Esophagus (tissue), 2 donors: ENCODE measurements at regions not wholly inside any gene's neighbourhood (a gene's known extent, or its start where the extent isn't known, plus 50 kb on each side); places are given as distances from the start of the nearest gene placed in this dataset.

Source experiments
- H3K27ac ChIP-seq, 2 donors: one replicate each; pipeline ENCODE4 v1.5.1; 2013; ENCODE audit warnings: low read depth in 2 of 2, mild to moderate bottlenecking in 2 of 2, inconsistent platforms in 1 of 2, low read length in 1 of 2, moderate library complexity in 1 of 2
- H3K27me3 ChIP-seq, 2 donors: one replicate each; pipeline ENCODE4 v1.6.1; 2013; ENCODE audit warnings: low read length in 2 of 2, control low read depth in 1 of 2, mild to moderate bottlenecking in 1 of 2; ENCODE audit not compliant: insufficient read depth in 2 of 2, control insufficient read depth in 1 of 2
- H3K36me3 ChIP-seq, 2 donors: one replicate each; pipeline ENCODE4 v1.6.1; 2013; ENCODE audit warnings: low read length in 1 of 2; ENCODE audit not compliant: control insufficient read depth in 2 of 2, insufficient read depth in 2 of 2
- H3K4me1 ChIP-seq, 2 donors: one replicate each; pipeline ENCODE4 v1.6.1; 2013; ENCODE audit warnings: low read length in 1 of 2; ENCODE audit not compliant: control insufficient read depth in 2 of 2, insufficient read depth in 2 of 2
- H3K4me3 ChIP-seq, 2 donors: one replicate each; pipeline ENCODE4 v1.5.1; 2013; ENCODE audit warnings: low read length in 2 of 2, mild to moderate bottlenecking in 2 of 2, low read depth in 1 of 2, moderate library complexity in 1 of 2
- H3K9me3 ChIP-seq, 2 donors: one replicate each; pipeline ENCODE4 v1.6.1; 2013; ENCODE audit warnings: mild to moderate bottlenecking in 2 of 2, low read depth in 1 of 2, low read length in 1 of 2, moderate library complexity in 1 of 2; ENCODE audit not compliant: control insufficient read depth in 2 of 2, insufficient read depth in 1 of 2
- WGBS, 2 donors: extraction: QIAGEN DNeasy Blood & Tissue Kit; methylation state at CpG; one replicate each; pipeline ENCODE4 v1.1.7; 2013; 5-methylcytosine and 5-hydroxymethylcytosine counted together
- donor health status: healthy with polysubstance abuse.
- donor health status: Bipolar disorder and iron deficiency.

DNA sequence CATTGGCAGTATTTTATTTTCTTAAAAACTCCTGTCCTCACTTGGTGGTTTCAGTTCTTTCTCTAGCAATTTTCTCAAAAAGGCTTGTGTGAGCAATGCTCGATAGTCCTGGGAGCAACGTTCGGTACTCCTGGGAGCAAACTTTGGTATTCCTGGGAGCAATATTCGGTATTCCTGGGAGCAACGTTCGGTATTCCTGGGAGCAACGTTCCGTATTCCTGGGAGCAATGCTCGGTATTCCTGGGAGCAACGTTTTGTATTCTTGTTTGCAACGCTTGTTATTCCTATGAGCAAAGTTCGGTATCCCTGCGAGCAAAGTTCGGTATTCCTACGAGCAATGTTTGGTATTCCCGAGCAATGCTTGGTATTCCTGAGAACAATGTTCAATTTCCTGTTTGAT, 362.0 kb upstream of the ADARB2 start:
- Histone ChIP-seq H3K27me3 (no peaks in the 10 kb centered on the region), H3K27ac (no peak overlapping the region), H3K9me3 (no peaks in the 10 kb centered on the region), H3K4me1 (no peaks in the 10 kb centered on the region), H3K4me3 (no peak overlapping the region), H3K36me3 (no peaks in the 10 kb centered on the region)
- 90 to 91% methylated on average over 16 of the region's 16 CpGs for WGBS, 2 donors

DNA sequence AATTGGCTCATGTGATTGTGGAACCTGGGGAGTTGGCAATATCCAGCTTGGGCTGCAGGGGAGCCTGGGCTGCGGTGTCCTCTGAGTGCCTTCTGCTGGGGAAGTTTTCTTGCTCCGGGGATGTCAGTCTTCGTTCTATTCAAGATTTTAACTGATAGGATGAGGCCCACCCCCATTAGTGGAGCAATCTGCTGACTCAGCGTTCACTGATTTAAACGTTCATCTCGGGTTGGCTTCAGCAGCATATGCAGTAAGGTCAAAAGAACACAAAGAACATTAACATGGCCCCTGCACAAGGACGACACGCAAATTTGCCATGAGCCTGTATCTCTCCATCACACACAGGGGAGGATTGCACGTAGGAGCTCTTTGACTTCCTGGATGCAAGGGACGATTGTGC, 360.6 kb upstream of the ADARB2 start:
- H3K4me3 ChIP-seq, result no peak overlapping the region
- H3K27ac ChIP-seq, result no peak overlapping the region
- no peaks in the 10 kb centered on the region for H3K9me3 ChIP-seq
- H3K4me1 ChIP-seq, result no peaks in the 10 kb centered on the region
- H3K36me3 ChIP-seq, result no peaks in the 10 kb centered on the region
- WGBS, 2 donors, result 85 to 91% methylated on average over 10 of the region's 10 CpGs
- no peaks in the 10 kb centered on the region for H3K27me3 ChIP-seq

- 85 to 90% methylated on average over 6 of the region's 6 CpGs for WGBS, 2 donors
- Histone ChIP-seq H3K4me1 (no peaks in the 10 kb centered on the region), H3K27me3 (no peaks in the 10 kb centered on the region), H3K4me3 (no peak overlapping the region), H3K36me3 (no peaks in the 10 kb centered on the region), H3K27ac (no peak overlapping the region), H3K9me3 (no peaks in the 10 kb centered on the region)
Observed at GRCh38 chr10:2094171-2094570, 356.8 kb upstream of the ADARB2 start.

DNA sequence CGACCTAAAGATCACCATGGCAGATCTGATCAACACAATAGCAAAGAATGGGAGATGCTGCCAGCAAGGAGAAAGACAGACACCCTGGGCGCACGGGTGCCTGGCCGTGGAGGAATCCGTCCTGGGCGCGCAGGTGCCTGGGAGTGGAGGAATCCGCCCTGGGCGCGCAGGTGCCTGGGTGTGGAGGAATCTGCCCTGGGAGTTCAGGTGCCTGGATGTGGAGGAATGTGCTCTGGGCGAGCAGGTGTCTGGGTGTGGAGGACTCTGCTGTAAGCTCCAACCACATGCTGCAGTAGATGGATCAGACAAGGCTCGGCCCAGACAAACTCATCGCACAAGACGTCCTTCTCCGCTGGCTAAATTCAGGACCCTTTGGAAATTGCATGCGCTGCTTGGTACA, 346.3 kb upstream of the ADARB2 start:
- H3K27me3 ChIP-seq, result no peaks in the 10 kb centered on the region
- H3K4me1 ChIP-seq, result no peaks in the 10 kb centered on the region
- H3K4me3 ChIP-seq, result no peak overlapping the region
- no peaks in the 10 kb centered on the region for H3K36me3 ChIP-seq
- no peaks in the 10 kb centered on the region for H3K9me3 ChIP-seq
- H3K27ac ChIP-seq, result no peak overlapping the region
- 84 to 92% methylated on average over 16 of the region's 16 CpGs for WGBS, 2 donors

DNA sequence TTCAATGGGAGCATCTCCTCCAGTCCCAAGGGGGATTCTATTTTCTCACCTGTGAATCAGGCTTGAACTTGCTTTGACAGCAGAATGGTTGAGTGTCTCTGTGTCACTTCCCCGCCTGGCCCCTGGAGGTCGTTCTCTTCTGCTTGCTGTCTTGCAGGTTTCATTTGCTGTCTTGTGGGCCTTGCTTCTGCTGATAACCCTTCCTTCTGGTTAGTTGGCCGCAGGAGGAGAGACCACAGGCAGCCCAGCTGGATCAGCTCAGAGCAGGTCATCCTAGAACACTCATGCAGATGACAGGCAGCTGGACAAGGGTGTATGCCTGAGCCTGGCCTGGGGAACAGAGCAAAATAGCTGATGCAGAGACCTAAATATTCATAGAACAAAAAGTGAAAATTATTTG, 344.2 kb upstream of the ADARB2 start:
- H3K9me3 ChIP-seq, result no peaks in the 10 kb centered on the region
- H3K4me3 ChIP-seq, result no peak overlapping the region
- WGBS, 2 donors, result 41 to 47% methylated on average over 3 of the region's 3 CpGs
- no peak overlapping the region for H3K27ac ChIP-seq
- H3K27me3 ChIP-seq, result no peaks in the 10 kb centered on the region
- H3K36me3 ChIP-seq, result no peaks in the 10 kb centered on the region
- H3K4me1 ChIP-seq, result no peaks in the 10 kb centered on the region

DNA sequence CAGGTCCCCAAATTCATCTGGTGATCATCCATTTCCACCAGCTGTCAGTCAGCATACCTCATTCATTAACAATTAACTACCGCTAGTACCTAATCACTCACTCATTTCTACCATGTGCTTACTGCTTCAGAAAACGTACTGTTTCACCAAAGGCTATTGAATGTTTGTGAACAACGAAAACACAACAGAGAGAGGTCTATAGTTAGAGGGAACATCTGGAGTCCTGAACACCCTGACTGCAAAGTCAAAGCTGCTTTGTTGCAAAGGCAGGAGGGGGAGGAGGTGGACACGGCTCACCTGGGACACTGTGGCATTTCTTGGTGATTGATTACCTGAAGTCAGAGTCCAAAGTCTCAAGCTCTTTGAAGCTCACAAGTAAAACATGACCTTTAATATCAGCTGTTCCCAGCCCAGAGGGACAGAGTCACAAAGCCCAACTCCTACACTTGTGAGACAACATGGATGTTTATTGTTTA, 342.3 kb upstream of the ADARB2 start:
- H3K4me3 ChIP-seq, result no peak overlapping the region
- H3K36me3 ChIP-seq, result no peaks in the 10 kb centered on the region
- no peaks in the 10 kb centered on the region for H3K27me3 ChIP-seq
- no peak overlapping the region for H3K27ac ChIP-seq
- H3K4me1 ChIP-seq, result no peaks in the 10 kb centered on the region
- WGBS, 2 donors, result 44 to 49% methylated on average over 4 of the region's 4 CpGs
- H3K9me3 ChIP-seq, result no peaks in the 10 kb centered on the region

GRCh38 chr10:2077231-2077630, 339.9 kb upstream of the ADARB2 start:
- Histone ChIP-seq H3K4me3 (no peak overlapping the region), H3K36me3 (no peaks in the 10 kb centered on the region), H3K4me1 (no peaks in the 10 kb centered on the region), H3K9me3 (no peaks in the 10 kb centered on the region), H3K27ac (no peak overlapping the region), H3K27me3 (no peaks in the 10 kb centered on the region)
- WGBS, 2 donors, result 82 to 86% methylated on average over 5 of the region's 5 CpGs

- H3K4me3 ChIP-seq, result no peak overlapping the region
- H3K36me3 ChIP-seq, result no peaks in the 10 kb centered on the region
- H3K9me3 ChIP-seq, result no peaks in the 10 kb centered on the region
- WGBS, 2 donors, result 88 to 90% methylated on average over 11 of the region's 11 CpGs
- no peaks in the 10 kb centered on the region for H3K27me3 ChIP-seq
- H3K27ac ChIP-seq, result no peak overlapping the region
- H3K4me1 ChIP-seq, result no peaks in the 10 kb centered on the region
Observed at GRCh38 chr10:2076528-2076927, 339.2 kb upstream of the ADARB2 start.

GRCh38 chr10:2067015-2067414, 329.7 kb upstream of the ADARB2 start:
- WGBS, 2 donors, result 64 to 67% methylated on average over 2 of the region's 2 CpGs
- no peak overlapping the region for H3K4me3 ChIP-seq
- H3K9me3 ChIP-seq, result peaks cover 0 to 2% of the 10 kb centered on the region in 2 donors
- H3K27ac ChIP-seq, result no peak overlapping the region
- H3K27me3 ChIP-seq, result no peaks in the 10 kb centered on the region
- H3K4me1 ChIP-seq, result no peaks in the 10 kb centered on the region
- H3K36me3 ChIP-seq, result no peaks in the 10 kb centered on the region

- Histone ChIP-seq H3K4me3 (no peak overlapping the region), H3K4me1 (no peaks in the 10 kb centered on the region), H3K27ac (no peak overlapping the region), H3K9me3 (no peaks in the 10 kb centered on the region), H3K36me3 (no peaks in the 10 kb centered on the region), H3K27me3 (no peaks in the 10 kb centered on the region)
- WGBS, 2 donors, result 43 to 58% methylated on average over 3 of the region's 3 CpGs
Observed at GRCh38 chr10:2054728-2055127, 317.4 kb upstream of the ADARB2 start.
